ENCODE measurements at regions not wholly inside any gene's neighbourhood (a gene's known extent, or its start where the extent isn't known, plus 50 kb on each side); places are given as distances from the start of the nearest gene placed in this dataset.
"Not testable (repeated sequence)": the region's sequence is repeated elsewhere in the genome, so short reads cannot be mapped to it uniquely, and the experiment has no call there.

- DNase-seq (ENCODE audit: low read depth) = no peak
Observed at GRCh38 chr7:67620216-67620933, 623.7 kb downstream of the TYW1 start.

DNA sequence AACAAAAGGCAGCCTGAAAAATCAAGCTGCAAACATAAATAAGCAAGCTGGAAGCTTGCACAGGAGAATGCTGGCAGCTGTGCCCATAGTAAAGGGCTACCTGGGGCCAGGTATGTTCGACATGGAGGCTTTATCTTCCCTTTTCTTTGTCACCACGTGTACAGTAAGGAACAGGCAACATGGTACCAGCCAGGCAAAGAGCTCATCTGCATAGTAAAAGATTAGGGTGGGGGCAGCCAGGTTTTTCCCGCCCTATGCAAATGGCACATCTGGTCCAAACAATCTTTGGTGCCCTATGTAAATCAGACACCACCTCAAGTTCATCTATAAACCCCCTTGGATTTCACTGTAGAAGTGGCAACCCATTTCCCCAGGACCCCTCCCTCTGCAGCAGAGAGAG lies 625.1 kb downstream of the TYW1 start:
- DNase-seq (ENCODE audit: low read depth) = no peak

- no peak for DNase-seq (ENCODE audit: low read depth)
Observed at GRCh38 chr7:67625257-67625737, 628.7 kb downstream of the TYW1 start.

GRCh38 chr7:67631476-67631875 lies 634.8 kb downstream of the TYW1 start:
- no peak for DNase-seq (ENCODE audit: low read depth)

DNA sequence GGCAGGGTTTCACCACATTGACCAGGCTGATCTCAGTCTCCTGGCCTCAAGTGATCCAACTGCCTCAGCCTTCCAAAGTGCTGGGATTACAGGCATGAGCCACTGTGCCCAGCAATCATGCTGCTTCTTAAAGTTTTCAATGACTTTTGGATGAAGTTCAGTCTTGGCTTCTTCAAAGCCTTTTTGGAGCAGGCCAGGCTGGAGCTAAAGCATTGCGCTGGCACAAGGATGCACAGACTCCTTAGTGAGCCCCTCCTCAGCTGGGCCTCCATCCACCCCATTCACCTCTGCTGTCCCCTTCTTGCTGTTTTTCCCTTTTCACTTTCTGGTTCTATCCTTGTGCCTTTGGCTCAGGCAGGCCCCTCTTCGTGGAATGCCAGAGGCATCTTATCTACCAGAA lies 638.6 kb downstream of the TYW1 start:
- no peak for DNase-seq (ENCODE audit: low read depth)

DNA sequence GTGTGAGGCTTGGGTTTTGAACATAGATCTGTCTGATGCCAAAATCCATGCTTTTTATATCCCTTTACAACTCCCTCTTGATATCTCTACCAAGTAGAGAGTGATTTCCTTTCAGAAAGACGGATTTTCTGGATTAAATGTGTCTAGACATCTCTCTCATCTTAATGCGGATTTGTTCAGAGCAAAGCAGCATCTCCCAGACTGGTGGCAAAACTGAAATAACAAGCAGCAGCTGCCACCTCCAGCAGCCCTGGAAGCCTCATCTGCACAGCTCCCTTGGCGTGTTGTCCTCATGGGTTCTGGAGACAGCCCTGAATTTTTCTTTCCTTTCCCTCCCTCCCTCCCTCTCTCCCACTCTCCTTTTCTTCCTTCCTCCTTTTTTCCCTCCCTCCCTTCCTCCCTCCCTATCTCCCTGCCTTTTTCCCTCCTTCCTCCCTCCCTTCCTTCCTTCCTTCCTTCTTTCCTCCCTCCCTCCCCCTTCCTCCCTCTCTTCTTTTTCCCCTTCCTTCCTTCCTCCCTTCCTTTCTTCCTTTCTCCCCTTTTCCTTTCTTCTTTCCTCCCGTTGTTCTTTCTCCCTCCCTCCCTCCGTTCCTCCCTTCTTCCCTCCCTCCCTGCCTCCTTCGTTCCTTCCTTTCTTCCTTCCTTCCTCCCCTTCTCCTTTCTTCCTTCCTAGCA lies 639.9 kb downstream of the TYW1 start:
- DNase-seq (ENCODE audit: low read depth) = no peak

DNA sequence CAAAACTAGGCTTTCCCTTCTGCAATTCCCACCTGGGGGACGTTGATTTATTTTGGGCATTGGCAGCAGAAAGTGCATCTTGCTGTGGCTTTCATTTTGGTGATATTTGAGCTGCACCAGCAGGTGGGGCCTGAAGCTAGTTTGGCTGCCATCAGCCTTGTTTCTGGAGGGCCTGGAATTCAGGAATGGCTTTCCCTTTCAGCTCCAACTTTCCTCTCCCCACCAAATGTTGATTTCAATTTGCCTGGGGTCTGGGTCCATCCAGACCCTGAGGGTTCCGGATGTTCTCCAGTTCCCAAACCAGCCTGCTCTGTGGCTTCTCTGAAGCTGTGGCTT lies 640.4 kb downstream of the TYW1 start:
- DNase-seq (ENCODE audit: low read depth) = no peak

DNA sequence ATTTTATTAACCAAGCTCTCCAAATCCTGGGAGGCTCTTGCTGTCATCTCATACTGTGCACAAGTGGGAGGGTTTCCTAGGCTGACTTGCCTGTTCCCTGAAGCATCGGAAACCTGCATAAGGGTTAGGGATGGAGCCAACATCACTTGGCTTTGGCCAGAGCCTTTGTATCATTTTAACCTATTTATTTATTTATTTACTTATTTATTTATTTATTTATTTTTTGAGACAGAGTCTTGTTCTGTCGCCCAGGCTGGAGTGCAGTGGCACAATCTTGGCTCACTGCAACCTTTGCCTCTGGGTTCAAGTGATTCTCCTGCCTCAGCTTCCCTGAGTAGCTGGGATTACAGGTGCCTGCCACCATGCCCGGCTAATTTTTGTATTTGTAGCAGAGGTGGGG lies 645.9 kb downstream of the TYW1 start:
- not testable (repeated sequence) for DNase-seq (ENCODE audit: low read depth)

GRCh38 chr7:67644151-67644550 lies 647.5 kb downstream of the TYW1 start:
- no peak for DNase-seq (ENCODE audit: low read depth)

GRCh38 chr7:67652937-67653336 lies 656.3 kb downstream of the TYW1 start:
- DNase-seq (ENCODE audit: low read depth) = no peak

DNA sequence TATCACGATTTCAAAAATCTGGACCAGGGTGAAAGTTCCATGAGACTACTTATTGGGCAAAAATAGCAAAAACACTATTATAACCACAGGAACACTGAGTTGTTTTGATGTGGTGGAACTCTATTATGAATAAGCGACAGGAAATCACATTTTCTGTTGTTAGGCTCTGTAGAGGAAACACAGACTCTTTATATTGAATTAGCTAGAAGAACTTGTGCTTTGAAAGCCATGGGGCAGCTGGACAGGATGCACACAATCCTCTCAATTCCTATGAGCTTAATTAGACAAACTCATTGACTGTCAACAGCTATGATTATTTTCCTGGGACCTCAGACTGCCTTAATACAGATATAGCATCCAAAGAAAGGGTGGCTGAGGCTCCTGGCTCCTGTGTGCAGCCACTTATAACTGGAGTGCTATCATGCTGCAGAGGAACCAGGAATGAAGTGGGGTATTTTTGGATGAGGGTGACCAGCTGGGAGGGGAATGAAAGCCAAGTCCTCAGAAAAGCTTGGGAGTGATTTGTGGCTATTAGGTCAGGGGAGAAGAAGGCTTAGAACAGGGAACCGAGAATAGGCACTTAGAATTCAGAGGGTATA lies 657.3 kb downstream of the TYW1 start:
- no peak for DNase-seq (ENCODE audit: low read depth)

GRCh38 chr7:67654642-67655041 lies 658.0 kb downstream of the TYW1 start:
- no peak for DNase-seq (ENCODE audit: low read depth)

- DNase-seq (ENCODE audit: low read depth) = no peak
Observed at GRCh38 chr7:67655168-67655567, 658.5 kb downstream of the TYW1 start.

GRCh38 chr7:67659091-67659490 lies 662.5 kb downstream of the TYW1 start:
- no peak for DNase-seq (ENCODE audit: low read depth)

DNA sequence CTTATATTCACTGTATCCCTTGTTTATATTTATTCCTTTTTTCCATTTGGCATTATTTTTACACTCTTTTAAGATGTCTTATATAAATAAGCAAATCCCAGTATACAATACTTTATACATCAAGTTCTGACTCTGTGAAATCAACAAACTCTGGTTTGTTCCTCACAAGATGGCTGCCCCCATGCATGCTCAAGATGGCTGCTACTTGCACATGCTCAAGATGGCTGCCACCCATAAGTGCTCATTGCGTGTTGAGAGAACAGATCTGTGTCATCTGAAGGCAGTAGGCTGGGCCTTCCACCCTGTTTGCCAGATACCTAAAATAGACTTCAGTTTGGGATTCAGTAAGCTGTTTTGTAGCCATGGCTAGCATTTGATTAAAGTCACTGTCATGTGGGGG lies 666.2 kb downstream of the TYW1 start:
- DNase-seq (ENCODE audit: low read depth) = no peak

GRCh38 chr7:67663644-67664043 lies 667.0 kb downstream of the TYW1 start:
- DNase-seq (ENCODE audit: low read depth) = no peak

GRCh38 chr7:67666359-67666758 lies 669.7 kb downstream of the TYW1 start:
- not testable (repeated sequence) for DNase-seq (ENCODE audit: low read depth)

DNA sequence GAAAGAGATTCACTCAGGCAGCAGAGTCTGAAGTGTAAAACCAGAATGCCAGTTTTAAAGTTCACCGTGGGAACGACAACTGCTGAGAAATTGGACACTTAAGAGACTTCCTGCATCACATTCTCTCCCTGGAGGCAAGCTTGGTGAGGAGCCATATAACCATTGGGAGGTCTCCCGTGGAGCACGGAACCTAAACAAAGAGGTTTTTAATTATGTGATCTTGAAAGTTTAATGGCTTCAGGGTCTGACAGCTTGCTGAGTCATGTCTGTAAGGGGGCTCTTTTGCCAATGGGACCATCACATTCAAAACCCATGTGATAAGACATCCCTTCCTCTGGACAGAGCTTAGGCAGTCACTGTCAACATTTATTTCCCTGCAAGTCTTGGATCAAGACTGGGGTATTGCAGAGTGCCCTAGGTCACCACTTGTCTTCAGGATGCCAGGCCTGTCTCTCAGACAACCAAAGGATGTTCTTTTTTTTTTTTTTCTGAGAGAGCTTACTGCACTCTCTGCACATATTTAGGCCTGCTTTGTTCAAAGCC lies 674.4 kb downstream of the TYW1 start:
- DNase-seq (ENCODE audit: low read depth) = no peak

DNA sequence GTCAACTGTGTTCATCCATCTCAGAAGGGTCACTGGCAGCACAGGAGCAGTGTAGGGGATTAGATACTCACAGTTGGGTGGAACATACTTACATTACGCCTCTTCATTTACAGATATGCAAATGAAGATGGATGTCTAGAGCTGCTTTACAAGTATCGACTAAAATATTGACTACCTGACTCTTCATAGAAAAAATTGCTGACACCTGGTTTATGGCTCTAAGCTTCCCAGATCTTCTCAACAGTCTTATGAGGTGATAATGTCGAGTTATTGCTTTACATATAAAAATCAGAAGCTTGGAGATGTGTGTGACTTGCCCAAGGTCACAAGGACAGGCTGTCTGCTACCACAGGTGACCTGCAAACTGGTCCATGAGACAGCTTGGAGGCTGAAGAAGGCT lies 677.2 kb downstream of the TYW1 start:
- DNase-seq (ENCODE audit: low read depth) = no peak

DNA sequence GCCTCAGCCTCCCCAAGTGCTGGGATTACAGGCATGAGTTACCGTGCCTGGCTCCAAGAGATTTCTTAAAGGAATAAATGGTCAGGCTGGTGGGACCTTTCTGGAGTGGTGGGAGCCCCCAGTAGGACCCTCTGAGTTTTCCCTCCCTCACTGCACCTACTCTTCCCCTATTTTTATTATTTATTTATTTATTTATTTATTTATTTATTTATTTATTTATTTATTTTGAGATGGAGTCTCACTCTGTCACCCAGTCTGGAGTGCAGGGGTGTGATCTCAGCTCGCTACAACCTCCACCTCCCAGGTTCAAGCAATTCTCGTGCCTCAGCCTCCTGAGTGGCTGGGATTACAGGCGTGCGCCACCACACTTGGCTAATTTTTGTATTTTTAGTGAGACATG lies 678.2 kb downstream of the TYW1 start:
- not testable (repeated sequence) for DNase-seq (ENCODE audit: low read depth)

DNA sequence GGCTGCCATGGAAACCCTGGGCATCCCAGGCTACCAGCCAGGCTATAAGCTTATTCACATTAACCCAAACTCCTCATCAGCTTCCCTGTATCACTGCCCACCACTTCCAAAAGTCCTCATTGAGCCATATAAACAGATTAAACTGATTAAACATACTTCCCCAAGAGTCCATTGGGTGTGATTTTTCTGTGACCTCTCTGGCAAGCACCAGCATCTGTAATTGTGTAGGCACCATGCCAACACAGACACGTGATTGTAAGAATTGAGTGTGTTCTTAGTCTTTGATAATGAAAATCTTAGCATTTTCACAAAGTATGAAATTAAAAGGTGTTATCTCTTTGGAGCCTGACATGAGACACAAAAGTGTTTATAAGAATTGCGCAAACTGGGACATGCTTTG lies 679.3 kb downstream of the TYW1 start:
- no peak for DNase-seq (ENCODE audit: low read depth)

- DNase-seq (ENCODE audit: low read depth) = no peak
Observed at GRCh38 chr7:67678419-67678818, 681.8 kb downstream of the TYW1 start.

- DNase-seq (ENCODE audit: low read depth) = no peak
Observed at GRCh38 chr7:67683628-67684027, 687.0 kb downstream of the TYW1 start.

Data from stimulated activated CD8-positive, alpha-beta memory T cell treated with anti-CD3 and anti-CD28 coated beads, Interleukin-15, amount 100 ng/mL, for 1 hour (primary cell).